ENCODE measurements at regions not wholly inside any gene's neighbourhood (a gene's known extent, or its start where the extent isn't known, plus 50 kb on each side); places are given as distances from the start of the nearest gene placed in this dataset.

DNA sequence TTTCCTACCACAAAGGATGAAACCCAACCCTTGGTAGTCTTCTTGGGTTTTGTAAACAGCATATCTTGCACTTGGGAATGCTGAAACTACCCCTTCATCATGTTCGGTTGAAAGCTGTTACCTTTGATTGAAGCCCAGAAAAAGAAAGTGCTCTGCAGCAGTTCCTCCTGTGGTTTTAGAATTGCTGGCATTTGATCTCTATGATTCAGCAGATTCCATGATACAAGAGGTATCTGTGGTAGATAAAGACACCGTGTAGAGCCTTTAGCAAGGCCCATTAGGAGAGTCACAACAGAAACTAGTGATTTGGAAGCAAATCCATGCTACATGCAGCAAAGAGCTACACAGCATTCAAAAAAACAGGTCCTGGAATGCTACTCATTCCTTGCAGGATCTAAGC is 557.0 kb downstream of the TLE1 start:
- no peak for DNase-seq
- no peak overlapping the region for H3K27ac Mint-ChIP-seq (ENCODE audit: unreplicated experiment)
- H3K9me3 Mint-ChIP-seq (ENCODE audit: unreplicated experiment): peaks cover 1% of the 10 kb centered on the region
- H3K4me1 Mint-ChIP-seq (ENCODE audit: low read depth, unreplicated experiment): peaks cover 8% of the 10 kb centered on the region
- H3K27me3 Mint-ChIP-seq (ENCODE audit: unreplicated experiment): no peaks in the 10 kb centered on the region
- H3K4me3 Mint-ChIP-seq (ENCODE audit: unreplicated experiment): no peak overlapping the region
- peaks cover 4% of the 10 kb centered on the region for H3K36me3 Mint-ChIP-seq (ENCODE audit: unreplicated experiment)
- TF ChIP-seq, protein P1, sequence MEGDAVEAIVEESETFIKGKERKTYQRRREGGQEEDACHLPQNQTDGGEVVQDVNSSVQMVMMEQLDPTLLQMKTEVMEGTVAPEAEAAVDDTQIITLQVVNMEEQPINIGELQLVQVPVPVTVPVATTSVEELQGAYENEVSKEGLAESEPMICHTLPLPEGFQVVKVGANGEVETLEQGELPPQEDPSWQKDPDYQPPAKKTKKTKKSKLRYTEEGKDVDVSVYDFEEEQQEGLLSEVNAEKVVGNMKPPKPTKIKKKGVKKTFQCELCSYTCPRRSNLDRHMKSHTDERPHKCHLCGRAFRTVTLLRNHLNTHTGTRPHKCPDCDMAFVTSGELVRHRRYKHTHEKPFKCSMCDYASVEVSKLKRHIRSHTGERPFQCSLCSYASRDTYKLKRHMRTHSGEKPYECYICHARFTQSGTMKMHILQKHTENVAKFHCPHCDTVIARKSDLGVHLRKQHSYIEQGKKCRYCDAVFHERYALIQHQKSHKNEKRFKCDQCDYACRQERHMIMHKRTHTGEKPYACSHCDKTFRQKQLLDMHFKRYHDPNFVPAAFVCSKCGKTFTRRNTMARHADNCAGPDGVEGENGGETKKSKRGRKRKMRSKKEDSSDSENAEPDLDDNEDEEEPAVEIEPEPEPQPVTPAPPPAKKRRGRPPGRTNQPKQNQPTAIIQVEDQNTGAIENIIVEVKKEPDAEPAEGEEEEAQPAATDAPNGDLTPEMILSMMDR (IDR thresholded peaks at IDR 0.05; ENCODE audit: partially characterized antibody, unreplicated experiment): no peak

DNA sequence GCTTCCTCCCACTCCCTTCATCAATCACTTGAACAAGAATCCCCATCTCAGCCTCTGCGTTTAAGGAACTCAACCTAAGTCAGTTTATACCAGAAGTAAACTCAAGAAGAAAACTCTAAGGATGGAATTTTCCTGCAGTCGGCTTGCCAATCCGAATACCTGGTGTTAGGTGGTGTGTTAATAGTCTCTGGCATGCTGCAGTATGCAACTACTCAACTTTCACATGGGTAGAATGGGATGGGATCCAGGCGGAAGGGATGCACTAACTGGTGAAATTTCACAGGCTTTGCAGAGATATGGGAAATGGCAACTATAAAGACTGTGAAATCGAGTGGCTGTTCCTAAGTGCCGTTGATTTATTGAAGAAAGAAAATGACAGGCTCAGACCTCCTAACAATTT is 560.6 kb downstream of the TLE1 start:
- peaks cover 1% of the 10 kb centered on the region for H3K9me3 Mint-ChIP-seq (ENCODE audit: unreplicated experiment)
- H3K4me3 Mint-ChIP-seq (ENCODE audit: unreplicated experiment): no peak overlapping the region
- peaks cover 4% of the 10 kb centered on the region for H3K36me3 Mint-ChIP-seq (ENCODE audit: unreplicated experiment)
- peaks cover 13% of the 10 kb centered on the region for H3K4me1 Mint-ChIP-seq (ENCODE audit: low read depth, unreplicated experiment)
- TF ChIP-seq, protein P1 (IDR thresholded peaks at IDR 0.05; ENCODE audit: partially characterized antibody, unreplicated experiment): no peak
- DNase-seq: no peak
- H3K27me3 Mint-ChIP-seq (ENCODE audit: unreplicated experiment): no peaks in the 10 kb centered on the region
- no peak overlapping the region for H3K27ac Mint-ChIP-seq (ENCODE audit: unreplicated experiment)

DNA sequence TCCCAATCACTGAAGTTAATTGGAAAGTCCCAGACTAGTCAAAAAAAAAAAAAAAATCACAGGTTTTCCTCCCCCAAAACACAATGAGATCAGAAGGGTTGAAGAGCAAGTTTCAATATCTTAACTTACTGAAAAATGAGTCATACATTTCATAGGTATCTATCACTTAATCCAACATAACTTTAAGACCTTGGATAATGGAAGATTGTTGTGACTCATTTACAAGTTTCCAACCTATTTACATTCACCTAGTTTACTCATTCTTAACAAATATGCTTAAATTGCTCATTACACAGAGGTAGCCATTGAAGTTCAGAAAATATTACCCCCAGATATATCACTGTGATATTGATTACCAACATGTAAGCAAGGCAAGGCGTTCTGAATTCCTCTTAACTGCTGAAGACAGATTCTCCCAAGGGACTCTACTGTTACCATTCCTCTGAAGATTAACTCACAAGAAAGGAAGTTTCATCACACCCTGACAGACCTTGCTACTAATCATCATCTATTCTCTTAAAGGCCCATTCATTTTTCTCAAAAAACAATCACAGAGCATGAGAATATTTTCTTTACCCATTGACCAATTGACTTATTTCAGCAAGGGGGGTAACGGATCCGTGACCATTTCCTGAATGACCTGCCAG is 563.8 kb downstream of the TLE1 start:
- Mint-ChIP-seq H3K4me3 (ENCODE audit: unreplicated experiment) (no peak overlapping the region), H3K9me3 (ENCODE audit: unreplicated experiment) (peaks cover 1% of the 10 kb centered on the region), H3K4me1 (ENCODE audit: low read depth, unreplicated experiment) (peaks cover 13% of the 10 kb centered on the region), H3K36me3 (ENCODE audit: unreplicated experiment) (no peaks in the 10 kb centered on the region), H3K27ac (ENCODE audit: unreplicated experiment) (no peak overlapping the region), H3K27me3 (ENCODE audit: unreplicated experiment) (no peaks in the 10 kb centered on the region)
- DNase-seq: no peak
- TF ChIP-seq, protein P1 (IDR thresholded peaks at IDR 0.05; ENCODE audit: partially characterized antibody, unreplicated experiment): no peak

DNA sequence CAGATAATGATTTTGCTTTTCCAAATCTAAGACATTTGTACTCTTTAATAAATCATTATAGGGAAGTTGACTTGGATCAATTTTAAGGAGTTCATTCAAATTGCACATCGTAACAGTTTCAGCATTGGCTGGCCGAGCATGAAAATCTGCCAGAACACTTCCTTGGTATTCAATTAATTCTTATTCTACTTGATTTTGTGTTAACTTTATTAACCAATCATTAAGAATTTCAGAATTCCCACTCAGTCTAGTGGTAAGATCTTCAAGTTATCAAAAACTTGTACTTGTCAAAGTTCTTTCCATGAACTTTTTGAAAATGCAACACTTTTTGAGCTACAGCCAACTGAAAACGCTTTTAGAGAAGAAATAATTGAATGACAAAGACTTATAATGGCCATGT is 565.8 kb downstream of the TLE1 start:
- no peak for DNase-seq
- Mint-ChIP-seq H3K27ac (ENCODE audit: unreplicated experiment) (no peak overlapping the region), H3K9me3 (ENCODE audit: unreplicated experiment) (peaks cover under 1% of the 10 kb centered on the region), H3K4me1 (ENCODE audit: low read depth, unreplicated experiment) (peaks cover 10% of the 10 kb centered on the region), H3K36me3 (ENCODE audit: unreplicated experiment) (no peaks in the 10 kb centered on the region), H3K27me3 (ENCODE audit: unreplicated experiment) (no peaks in the 10 kb centered on the region), H3K4me3 (ENCODE audit: unreplicated experiment) (no peak overlapping the region)
- TF ChIP-seq, protein P1 (IDR thresholded peaks at IDR 0.05; ENCODE audit: partially characterized antibody, unreplicated experiment): no peak

DNA sequence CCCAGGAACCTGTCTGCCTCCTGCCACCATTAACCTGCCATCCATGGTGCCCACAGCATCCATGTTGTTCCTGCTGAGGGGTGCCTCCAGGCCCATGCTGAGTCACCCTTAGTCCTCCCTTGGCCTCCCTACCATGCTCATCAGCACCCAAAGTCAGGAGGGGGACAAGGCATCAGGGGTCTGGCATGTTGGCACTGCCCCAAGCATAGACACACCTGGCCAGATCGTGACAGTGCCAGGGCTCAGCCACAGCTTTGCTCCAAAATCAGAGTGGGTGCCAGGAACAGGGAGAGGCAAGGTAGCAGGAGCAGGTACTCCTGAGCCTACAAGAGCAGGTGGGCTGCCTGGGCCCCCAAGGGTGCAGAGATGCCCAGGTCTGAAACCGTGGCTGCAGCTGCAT is 566.6 kb downstream of the TLE1 start:
- Mint-ChIP-seq H3K4me3 (ENCODE audit: unreplicated experiment) (no peak overlapping the region), H3K36me3 (ENCODE audit: unreplicated experiment) (no peaks in the 10 kb centered on the region), H3K27me3 (ENCODE audit: unreplicated experiment) (no peaks in the 10 kb centered on the region), H3K4me1 (ENCODE audit: low read depth, unreplicated experiment) (peaks cover 5% of the 10 kb centered on the region), H3K27ac (ENCODE audit: unreplicated experiment) (no peak overlapping the region), H3K9me3 (ENCODE audit: unreplicated experiment) (no peaks in the 10 kb centered on the region)
- DNase-seq: no peak
- TF ChIP-seq, protein P1 (IDR thresholded peaks at IDR 0.05; ENCODE audit: partially characterized antibody, unreplicated experiment): no peak
